NCI-H1694 treated with DMSO at 0.1 percent for 48 hours (cell line): ENCODE measurements at regions not wholly inside any gene's neighbourhood (a gene's known extent, or its start where the extent isn't known, plus 50 kb on each side); places are given as distances from the start of the nearest gene placed in this dataset.
"Not testable (repeated sequence)": the region's sequence is repeated elsewhere in the genome, so short reads cannot be mapped to it uniquely, and the experiment has no call there.

Experiments
- DNase-seq: peaks from one replicate; lab custom pipeline; 2025; lab: John Stamatoyannopoulos, UW

GRCh38 chr4:54403700-54404453 is 174.8 kb downstream of the PDGFRA start:
- no peak for DNase-seq

DNA sequence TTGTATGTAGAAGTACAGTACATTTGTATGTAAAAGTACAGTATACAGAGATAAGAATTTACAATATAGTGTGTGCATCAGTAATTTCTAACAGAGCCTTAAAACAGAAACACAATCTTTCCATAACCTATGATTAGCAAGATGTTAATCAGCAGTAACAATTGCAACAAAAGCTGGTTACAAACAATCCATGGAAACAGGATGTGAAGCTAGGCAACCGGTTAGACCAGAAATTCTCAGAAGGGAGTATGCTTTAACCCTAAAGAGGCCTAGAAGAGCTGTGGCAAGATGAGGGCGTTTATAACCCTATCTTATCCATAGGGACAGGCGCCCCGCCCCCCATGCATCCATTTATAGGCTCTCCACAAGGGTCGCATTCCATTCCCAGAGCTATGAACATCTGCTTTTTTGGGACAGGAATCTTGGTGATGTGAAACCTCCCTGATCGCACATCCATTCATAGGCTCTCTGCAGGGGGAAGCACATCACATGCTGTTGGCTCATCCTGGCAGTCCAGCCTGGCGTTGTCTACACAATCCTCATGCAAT is 180.3 kb downstream of the PDGFRA start:
- not testable (repeated sequence) for DNase-seq

GRCh38 chr4:54414545-54414944 is 185.5 kb downstream of the PDGFRA start:
- DNase-seq, result no peak

DNA sequence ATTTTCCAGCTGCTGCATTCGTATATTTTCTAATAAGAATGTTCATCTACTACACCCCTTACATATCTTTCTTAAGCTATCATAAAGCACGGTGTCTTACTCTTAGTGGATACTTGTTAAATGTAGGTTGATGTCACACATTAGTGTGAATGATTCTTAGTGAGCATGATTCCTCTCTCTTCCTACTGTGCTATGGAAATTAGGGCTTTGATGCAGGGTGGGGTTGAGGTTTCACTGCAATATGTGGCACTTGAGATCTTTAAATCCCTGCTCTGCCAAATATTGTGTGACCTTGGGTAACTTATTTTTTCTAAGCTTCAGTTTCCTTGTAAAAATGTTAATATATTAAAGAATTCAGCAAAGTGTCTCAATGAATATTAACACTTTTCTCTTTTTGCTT is 188.4 kb downstream of the PDGFRA start:
- DNase-seq, result no peak

DNA sequence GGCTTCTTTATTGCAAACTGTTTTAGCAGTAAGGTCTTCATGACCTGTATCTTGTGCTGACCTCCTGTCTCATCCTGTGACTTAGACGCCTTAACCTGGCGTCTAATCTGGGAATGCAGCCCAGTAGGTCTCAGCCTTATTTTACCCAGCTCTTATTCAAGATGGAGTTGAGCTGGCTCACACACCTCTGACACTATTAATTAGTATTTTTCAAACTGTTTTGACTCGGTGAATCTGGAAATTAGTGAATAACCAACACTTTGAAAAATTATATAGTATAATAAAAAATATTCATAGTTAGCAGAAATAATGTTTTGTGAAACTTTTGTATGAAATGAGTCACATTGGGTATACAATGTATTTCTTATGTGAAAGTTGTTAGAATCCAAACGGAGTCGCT is 189.4 kb downstream of the PDGFRA start:
- DNase-seq, result no peak

DNA sequence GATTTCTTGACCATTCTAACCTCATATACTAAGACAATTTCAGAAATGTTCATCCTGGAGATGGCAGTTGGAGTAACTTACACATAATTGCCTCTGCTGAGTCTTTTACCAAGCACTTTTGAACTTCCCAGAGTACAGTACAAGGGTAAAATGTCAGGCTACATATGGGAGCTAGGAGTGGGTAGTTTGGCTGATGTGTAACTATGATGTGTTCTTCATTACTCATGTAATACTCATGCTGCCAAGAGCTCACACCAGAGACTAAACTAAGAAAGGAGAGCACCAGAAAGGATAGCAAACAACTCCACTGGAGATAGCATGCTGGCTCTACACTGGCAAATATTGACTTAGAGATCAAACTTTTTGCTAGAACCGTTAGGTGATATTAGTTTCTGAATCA is 194.0 kb downstream of the PDGFRA start:
- DNase-seq, result no peak

DNA sequence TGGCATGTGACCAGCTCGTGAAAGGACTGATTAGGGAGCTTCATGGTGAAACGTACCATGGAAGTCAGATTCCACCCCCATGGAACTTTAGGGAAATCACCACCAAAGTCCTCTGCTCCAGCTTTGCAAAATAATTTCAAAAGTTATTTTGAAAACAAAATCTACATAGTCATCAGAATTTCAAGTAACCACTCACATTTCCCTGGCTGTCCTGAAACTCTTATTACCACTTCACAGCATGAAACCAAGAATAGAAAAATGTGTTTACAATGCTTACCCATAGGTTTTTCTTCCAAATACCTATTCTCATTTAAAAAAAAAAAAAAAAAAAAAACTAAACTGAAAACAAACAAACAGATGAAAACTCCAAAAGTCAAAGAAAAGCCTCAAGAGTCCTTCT is 198.7 kb downstream of the PDGFRA start:
- no peak for DNase-seq

- DNase-seq, result no peak
These were observed 199.8 kb downstream of the PDGFRA start for GRCh38 chr4:54428940-54429339.

DNA sequence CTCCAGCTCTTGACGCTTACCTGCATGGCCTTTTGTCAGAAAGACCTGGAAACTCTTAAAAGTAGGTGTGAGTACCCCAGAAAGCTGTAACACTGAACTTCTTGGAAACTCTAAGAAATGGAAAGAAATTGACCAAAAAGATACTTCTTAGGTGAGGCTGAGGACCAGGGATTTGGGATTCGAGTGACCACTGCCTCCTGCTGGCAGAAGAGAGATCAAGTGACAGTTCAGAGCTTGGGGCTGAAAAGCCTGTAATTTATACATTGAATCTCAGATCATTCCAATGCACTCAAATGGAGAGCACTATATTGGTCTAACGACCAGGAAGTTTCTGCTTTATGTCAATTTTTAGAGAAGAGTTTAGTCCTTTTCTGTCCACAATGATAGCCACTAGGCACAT is 204.6 kb downstream of the PDGFRA start:
- DNase-seq, result no peak

GRCh38 chr4:54439831-54440243 is 210.7 kb downstream of the PDGFRA start:
- no peak for DNase-seq

GRCh38 chr4:54440394-54441136 is 211.5 kb downstream of the PDGFRA start:
- peak; percentile 20 for DNase-seq

GRCh38 chr4:54445866-54446265 is 211.9 kb upstream of the KIT start:
- no peak for DNase-seq

GRCh38 chr4:54446581-54446980 is 211.2 kb upstream of the KIT start:
- DNase-seq, result no peak

- no peak for DNase-seq
These were observed 210.5 kb upstream of the KIT start for GRCh38 chr4:54447304-54447703.

DNA sequence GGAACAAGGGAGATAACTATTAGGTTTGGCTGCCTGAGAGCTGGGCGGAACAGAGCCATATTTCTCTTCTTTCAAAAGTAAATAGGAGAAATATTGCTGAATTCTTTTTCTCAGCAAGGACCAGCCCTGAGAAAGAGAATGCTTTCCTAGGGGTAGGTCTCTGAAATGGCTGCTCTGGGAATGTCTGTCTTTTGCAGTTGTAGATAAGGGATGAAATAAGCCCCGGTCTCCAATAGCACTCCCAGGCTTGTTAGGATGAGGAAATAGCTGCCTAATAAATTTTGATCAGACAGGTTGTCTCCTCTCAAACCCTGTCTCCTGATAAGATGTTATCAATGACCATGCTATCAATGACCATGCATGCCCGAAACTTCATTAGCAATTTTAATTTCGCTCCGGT is 207.8 kb upstream of the KIT start:
- no peak for DNase-seq

- DNase-seq, result not testable (repeated sequence)
These were observed 190.8 kb upstream of the KIT start for GRCh38 chr4:54466960-54467359.

GRCh38 chr4:54473077-54473545 is 184.6 kb upstream of the KIT start:
- no peak for DNase-seq

GRCh38 chr4:54473798-54474197 is 184.0 kb upstream of the KIT start:
- DNase-seq, result no peak

- no peak for DNase-seq
These were observed 182.2 kb upstream of the KIT start for GRCh38 chr4:54475546-54475945.

DNA sequence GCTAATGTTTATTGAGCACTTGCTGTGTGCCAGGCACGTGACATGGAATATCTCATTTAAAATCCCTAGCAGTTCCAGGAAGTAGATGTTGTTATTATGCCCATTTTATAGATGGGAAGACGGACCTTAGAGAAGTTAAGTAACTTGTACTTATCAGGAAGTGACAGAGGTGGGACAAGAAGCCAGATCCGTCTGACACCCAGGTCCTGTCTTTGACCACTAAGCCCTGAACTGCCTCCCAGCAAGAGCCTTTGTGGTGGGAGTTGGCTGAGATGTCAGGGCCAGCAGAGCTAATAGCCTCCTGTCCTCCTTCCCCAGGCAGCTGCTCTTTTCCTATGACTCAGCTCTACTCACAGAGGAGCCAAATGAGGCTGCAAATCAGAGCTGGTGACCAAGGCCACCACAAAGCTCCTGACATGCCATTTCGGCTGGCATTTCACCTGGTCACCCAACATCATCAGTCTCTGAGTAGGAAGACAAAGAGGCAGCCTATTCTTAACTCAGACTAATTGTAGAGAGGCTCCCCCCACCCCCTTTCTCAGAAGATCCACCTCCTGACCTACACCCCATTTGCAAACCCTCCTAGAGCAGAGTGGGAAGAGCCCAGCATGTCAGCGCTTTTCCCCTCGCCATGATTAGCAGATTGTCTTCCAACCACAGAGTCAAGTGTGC is 175.1 kb upstream of the KIT start:
- DNase-seq, result no peak

DNA sequence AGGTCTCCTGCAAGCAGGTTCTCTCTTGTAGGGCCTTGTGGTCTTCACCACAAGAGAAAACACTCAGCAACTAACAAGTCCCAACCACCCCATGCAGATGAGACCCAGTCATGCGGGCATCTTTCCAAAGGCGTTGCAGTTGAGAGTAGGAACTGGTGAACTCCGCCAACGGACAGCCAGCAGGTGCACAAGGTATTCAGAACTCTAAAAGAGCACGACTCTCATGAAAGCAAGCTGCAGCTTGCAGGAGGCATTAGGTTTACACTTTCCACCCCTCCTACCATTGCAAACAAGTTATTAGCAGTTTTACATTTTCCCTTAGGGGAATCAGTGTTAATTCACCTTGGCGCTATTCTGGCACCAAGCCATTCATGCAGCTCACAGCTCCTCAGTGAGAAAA is 173.4 kb upstream of the KIT start:
- no peak for DNase-seq

DNA sequence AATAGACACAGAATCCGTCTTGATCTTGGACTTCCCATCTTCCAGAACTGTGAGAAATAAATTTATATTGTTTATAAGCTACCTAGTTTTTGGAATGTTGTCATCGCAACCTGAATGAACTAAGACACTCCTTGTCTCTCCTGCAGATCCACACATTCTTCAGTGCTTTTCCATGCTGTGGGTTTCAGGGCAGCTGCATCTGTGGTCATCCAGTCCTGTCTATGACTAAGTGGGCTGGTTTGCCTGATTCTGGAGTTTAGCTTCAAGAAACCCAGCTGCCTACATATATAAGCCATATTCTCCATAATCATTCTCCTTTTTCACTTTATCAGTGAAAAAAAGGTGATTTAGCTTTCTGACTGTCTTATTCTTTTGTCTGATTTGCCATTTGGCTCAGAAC is 170.3 kb upstream of the KIT start:
- no peak for DNase-seq

GRCh38 chr4:54493862-54494261 is 163.9 kb upstream of the KIT start:
- DNase-seq, result no peak
